IPS-20b (cell line): ENCODE measurements at regions not wholly inside any gene's neighbourhood (a gene's known extent, or its start where the extent isn't known, plus 50 kb on each side); places are given as distances from the start of the nearest gene placed in this dataset.

Experiments
- H3K27ac ChIP-seq: one replicate; pipeline ENCODE4 v1.5.1; 2013; ENCODE audit warnings: low read length
- H3K27me3 ChIP-seq: 2 replicates; pipeline ENCODE4 v1.6.1; 2013; ENCODE audit warnings: mild to moderate bottlenecking, low read length, inconsistent platforms; ENCODE audit not compliant: insufficient read depth
- H3K36me3 ChIP-seq: 2 replicates; pipeline ENCODE4 v1.6.1; 2013; ENCODE audit warnings: low read depth, mild to moderate bottlenecking, inconsistent platforms, low read length, moderate library complexity; ENCODE audit not compliant: insufficient read depth
- H3K4me1 ChIP-seq: 2 replicates; pipeline ENCODE4 v1.6.1; 2013; ENCODE audit warnings: mild to moderate bottlenecking, control low read depth, inconsistent platforms, low read length, moderate library complexity; ENCODE audit not compliant: insufficient read depth
- H3K4me3 ChIP-seq: 2 replicates; pipeline ENCODE4 v1.5.1; 2013; ENCODE audit warnings: mild to moderate bottlenecking, low read length, inconsistent platforms
- H3K9ac ChIP-seq: 2 replicates; pipeline ENCODE4 v1.6.1; 2013; ENCODE audit warnings: low read depth, mild to moderate bottlenecking, inconsistent platforms, low read length, moderate library complexity
- H3K9me3 ChIP-seq: 2 replicates; pipeline ENCODE4 v1.6.1; 2013; ENCODE audit warnings: mild to moderate bottlenecking, low read depth, low read length, inconsistent platforms; ENCODE audit not compliant: insufficient read depth

- peaks cover 19% of the 10 kb centered on the region for H3K9me3 ChIP-seq
- H3K36me3 ChIP-seq, result no peaks in the 10 kb centered on the region
- H3K9ac ChIP-seq, result no peak overlapping the region
- no peaks in the 10 kb centered on the region for H3K4me1 ChIP-seq
- H3K27ac ChIP-seq, result no peak overlapping the region
- H3K4me3 ChIP-seq, result no peak overlapping the region
- H3K27me3 ChIP-seq, result no peaks in the 10 kb centered on the region
These were observed 143.3 kb downstream of the FTCDNL1 start for GRCh38 chr2:199707593-199708185.

GRCh38 chr2:199705538-199705937, 145.5 kb downstream of the FTCDNL1 start:
- no peaks in the 10 kb centered on the region for H3K36me3 ChIP-seq
- no peaks in the 10 kb centered on the region for H3K27me3 ChIP-seq
- H3K9me3 ChIP-seq, result peaks cover 19% of the 10 kb centered on the region
- no peak overlapping the region for H3K4me3 ChIP-seq
- H3K9ac ChIP-seq, result no peak overlapping the region
- no peak overlapping the region for H3K27ac ChIP-seq
- H3K4me1 ChIP-seq, result no peaks in the 10 kb centered on the region

GRCh38 chr2:199704358-199705238, 146.4 kb downstream of the FTCDNL1 start:
- Histone ChIP-seq H3K27me3 (no peaks in the 10 kb centered on the region), H3K9me3 (peaks cover 19% of the 10 kb centered on the region), H3K27ac (no peak overlapping the region), H3K36me3 (no peaks in the 10 kb centered on the region), H3K4me1 (no peaks in the 10 kb centered on the region), H3K4me3 (no peak overlapping the region), H3K9ac (no peak overlapping the region)

- Histone ChIP-seq H3K4me3 (no peak overlapping the region), H3K4me1 (no peaks in the 10 kb centered on the region)
These were observed 147.8 kb downstream of the FTCDNL1 start for GRCh38 chr2:199703199-199703598.

GRCh38 chr2:199697469-199697868, 153.5 kb downstream of the FTCDNL1 start:
- no peaks in the 10 kb centered on the region for H3K9me3 ChIP-seq
- no peak overlapping the region for H3K9ac ChIP-seq
- H3K4me1 ChIP-seq, result no peaks in the 10 kb centered on the region
- H3K4me3 ChIP-seq, result no peak overlapping the region
- H3K36me3 ChIP-seq, result no peaks in the 10 kb centered on the region
- no peak overlapping the region for H3K27ac ChIP-seq
- H3K27me3 ChIP-seq, result no peaks in the 10 kb centered on the region

More at GRCh38 chr2:199703199-199703598, 147.8 kb downstream of the FTCDNL1 start:
- Histone ChIP-seq H3K36me3 (no peaks in the 10 kb centered on the region), H3K9me3 (peaks cover 9% of the 10 kb centered on the region), H3K9ac (no peak overlapping the region), H3K27ac (no peak overlapping the region), H3K27me3 (no peaks in the 10 kb centered on the region)

- H3K27me3 ChIP-seq, result no peaks in the 10 kb centered on the region
- H3K4me3 ChIP-seq, result no peak overlapping the region
- H3K4me1 ChIP-seq, result no peaks in the 10 kb centered on the region
- no peak overlapping the region for H3K9ac ChIP-seq
- no peaks in the 10 kb centered on the region for H3K9me3 ChIP-seq
- no peaks in the 10 kb centered on the region for H3K36me3 ChIP-seq
- H3K27ac ChIP-seq, result no peak overlapping the region
These were observed 154.9 kb downstream of the FTCDNL1 start for GRCh38 chr2:199696048-199696447.

- Histone ChIP-seq H3K9ac (no peak overlapping the region), H3K36me3 (no peaks in the 10 kb centered on the region), H3K9me3 (no peaks in the 10 kb centered on the region), H3K27me3 (no peaks in the 10 kb centered on the region), H3K4me3 (no peak overlapping the region), H3K27ac (no peak overlapping the region), H3K4me1 (no peaks in the 10 kb centered on the region)
These were observed 157.1 kb downstream of the FTCDNL1 start for GRCh38 chr2:199693861-199694260.

GRCh38 chr2:199692489-199692888, 158.5 kb downstream of the FTCDNL1 start:
- H3K27me3 ChIP-seq, result no peaks in the 10 kb centered on the region
- H3K4me3 ChIP-seq, result no peak overlapping the region
- no peak overlapping the region for H3K9ac ChIP-seq
- H3K36me3 ChIP-seq, result no peaks in the 10 kb centered on the region
- H3K27ac ChIP-seq, result no peak overlapping the region
- H3K9me3 ChIP-seq, result no peaks in the 10 kb centered on the region
- H3K4me1 ChIP-seq, result no peaks in the 10 kb centered on the region

GRCh38 chr2:199690225-199690624, 160.8 kb downstream of the FTCDNL1 start:
- Histone ChIP-seq H3K4me3 (no peak overlapping the region), H3K27ac (no peak overlapping the region), H3K36me3 (no peaks in the 10 kb centered on the region), H3K4me1 (no peaks in the 10 kb centered on the region), H3K27me3 (no peaks in the 10 kb centered on the region), H3K9me3 (no peaks in the 10 kb centered on the region), H3K9ac (no peak overlapping the region)

GRCh38 chr2:199685669-199686068, 165.3 kb downstream of the FTCDNL1 start:
- H3K9me3 ChIP-seq, result no peaks in the 10 kb centered on the region
- no peak overlapping the region for H3K4me3 ChIP-seq
- H3K27me3 ChIP-seq, result no peaks in the 10 kb centered on the region
- H3K36me3 ChIP-seq, result no peaks in the 10 kb centered on the region
- no peak overlapping the region for H3K27ac ChIP-seq
- no peaks in the 10 kb centered on the region for H3K4me1 ChIP-seq
- H3K9ac ChIP-seq, result no peak overlapping the region

GRCh38 chr2:199684832-199685231, 166.2 kb downstream of the FTCDNL1 start:
- Histone ChIP-seq H3K27ac (no peak overlapping the region), H3K4me3 (no peak overlapping the region), H3K4me1 (peaks cover 4% of the 10 kb centered on the region; the same call in 1 of the 2 replicates), H3K9ac (no peak overlapping the region), H3K36me3 (no peaks in the 10 kb centered on the region), H3K27me3 (no peaks in the 10 kb centered on the region), H3K9me3 (no peaks in the 10 kb centered on the region)

GRCh38 chr2:199684168-199684567, 166.8 kb downstream of the FTCDNL1 start:
- Histone ChIP-seq H3K4me1 (peaks cover 5% of the 10 kb centered on the region; the same call in 1 of the 2 replicates), H3K27ac (no peak overlapping the region), H3K4me3 (no peak overlapping the region), H3K9me3 (no peaks in the 10 kb centered on the region), H3K27me3 (no peaks in the 10 kb centered on the region), H3K36me3 (no peaks in the 10 kb centered on the region), H3K9ac (no peak overlapping the region)
